DOHH2 (cell line): ENCODE measurements at regions not wholly inside any gene's neighbourhood (a gene's known extent, or its start where the extent isn't known, plus 50 kb on each side); places are given as distances from the start of the nearest gene placed in this dataset.

Source experiments
- H3F3A ChIP-seq: fragments of 200-600 bp; sonication (generic), shearing (Covaris generic); 2 replicates; pipeline ENCODE4 v1.6.0; 2016; ENCODE audit warnings: antibody characterized with exemption, mild to moderate bottlenecking; ENCODE audit not compliant: control insufficient read depth, insufficient read depth
- H3K27ac ChIP-seq: fragments of 200-600 bp; sonication (generic); 2 replicates; pipeline ENCODE4 v1.5.1; 2014; ENCODE audit warnings: low read depth, mild to moderate bottlenecking, low read length, moderate library complexity
- H3K27me3 ChIP-seq: fragments of 200-600 bp; sonication (generic); 2 replicates; pipeline ENCODE4 v1.6.1; 2014; ENCODE audit warnings: mild to moderate bottlenecking, low read length, mixed read lengths; ENCODE audit not compliant: control insufficient read depth
- H3K36me3 ChIP-seq: fragments of 200-600 bp; sonication (generic); 2 replicates; pipeline ENCODE4 v1.6.1; 2014; ENCODE audit warnings: mild to moderate bottlenecking, low read length, moderate library complexity, mixed read lengths; ENCODE audit not compliant: control insufficient read depth
- H3K4me1 ChIP-seq: fragments of 200-600 bp; sonication (generic); 2 replicates; pipeline ENCODE4 v1.6.1; 2014; ENCODE audit warnings: mild to moderate bottlenecking, low read length, mixed read lengths; ENCODE audit not compliant: control insufficient read depth
- H3K4me2 ChIP-seq: fragments of 200-600 bp; sonication (generic); 2 replicates; pipeline ENCODE4 v1.6.0; 2014; ENCODE audit warnings: mild to moderate bottlenecking, low read length, moderate library complexity
- H3K4me3 ChIP-seq: fragments of 200-600 bp; sonication (generic); 2 replicates; pipeline ENCODE4 v1.5.1; 2014; ENCODE audit warnings: mild to moderate bottlenecking, low read length, mixed read lengths
- H3K79me2 ChIP-seq: fragments of 200-600 bp; sonication (generic); 2 replicates; pipeline ENCODE4 v1.6.1; 2014; ENCODE audit warnings: mild to moderate bottlenecking, low read length, mixed read lengths; ENCODE audit not compliant: control insufficient read depth
- H3K9me2 ChIP-seq: fragments of 200-600 bp; sonication (generic); replicated peaks from 2 replicates; pipeline ENCODE4 v1.6.1; 2014; ENCODE audit warnings: mild to moderate bottlenecking, low read length, mixed read lengths; ENCODE audit not compliant: control insufficient read depth
- H3K9me3 ChIP-seq: fragments of 200-600 bp; sonication (generic); 2 replicates; pipeline ENCODE4 v1.6.1; 2014; ENCODE audit warnings: antibody characterized with exemption, low read length, mixed read lengths; ENCODE audit not compliant: control insufficient read depth, insufficient read depth
- H4K20me1 ChIP-seq: fragments of 200-600 bp; sonication (generic); 2 replicates; pipeline ENCODE4 v1.6.0; 2014; ENCODE audit warnings: low read depth, mild to moderate bottlenecking, antibody characterized with exemption, low read length, moderate library complexity; ENCODE audit not compliant: control insufficient read depth, insufficient read depth
- CTCF ChIP-seq: fragments of 200-600 bp; sonication (generic); IDR thresholded peaks from one replicate; pipeline ENCODE4 v1.5.1; 2014; ENCODE audit warnings: antibody characterized with exemption, mild to moderate bottlenecking, low read depth, low read length; ENCODE audit not compliant: poor library complexity, severe bottlenecking
- EZH2phosphoT487 ChIP-seq: fragments of 200-600 bp; sonication (generic); IDR thresholded peaks from 2 replicates; pipeline ENCODE4 v1.6.1; 2017; ENCODE audit warnings: borderline replicate concordance, mild to moderate bottlenecking, antibody characterized with exemption, low read length, moderate library complexity, mixed read lengths

- Histone ChIP-seq H3K9me2 (no peaks in the 10 kb centered on the region), H4K20me1 (no peaks in the 10 kb centered on the region), H3F3A (no peaks in the 10 kb centered on the region), H3K27ac (no peak overlapping the region), H3K4me1 (no peaks in the 10 kb centered on the region), H3K36me3 (no peaks in the 10 kb centered on the region), H3K9me3 (no peaks in the 10 kb centered on the region), H3K4me3 (no peak overlapping the region), H3K4me2 (no peak overlapping the region), H3K27me3 (no peaks in the 10 kb centered on the region), H3K79me2 (no peaks in the 10 kb centered on the region)
- no peak for TF ChIP-seq EZH2phosphoT487
- no peak for TF ChIP-seq CTCF
Observed at GRCh38 chr1:63005812-63006211, 221.9 kb downstream of the ATG4C start.

- no peaks in the 10 kb centered on the region for H3K79me2 ChIP-seq
- TF ChIP-seq CTCF, result no peak
- TF ChIP-seq EZH2phosphoT487, result no peak
- H3K9me2 ChIP-seq, result no peaks in the 10 kb centered on the region
- no peak overlapping the region for H3K4me2 ChIP-seq
- H3K4me1 ChIP-seq, result no peaks in the 10 kb centered on the region
- H4K20me1 ChIP-seq, result no peaks in the 10 kb centered on the region
- H3K36me3 ChIP-seq, result no peaks in the 10 kb centered on the region
- H3K27ac ChIP-seq, result no peak overlapping the region
- H3K9me3 ChIP-seq, result no peaks in the 10 kb centered on the region
- no peak overlapping the region for H3K4me3 ChIP-seq
- no peaks in the 10 kb centered on the region for H3K27me3 ChIP-seq
- H3F3A ChIP-seq, result no peaks in the 10 kb centered on the region
Observed at GRCh38 chr1:63009421-63009820, 225.5 kb downstream of the ATG4C start.

- Histone ChIP-seq H3K9me3 (no peaks in the 10 kb centered on the region), H4K20me1 (no peaks in the 10 kb centered on the region), H3K27me3 (no peaks in the 10 kb centered on the region), H3K36me3 (no peaks in the 10 kb centered on the region), H3K27ac (no peak overlapping the region), H3F3A (no peaks in the 10 kb centered on the region), H3K4me3 (no peak overlapping the region), H3K4me1 (no peaks in the 10 kb centered on the region), H3K9me2 (no peaks in the 10 kb centered on the region), H3K79me2 (no peaks in the 10 kb centered on the region), H3K4me2 (no peak overlapping the region)
- TF ChIP-seq CTCF, result no peak
- no peak for TF ChIP-seq EZH2phosphoT487
Observed at GRCh38 chr1:63010913-63011660, 227.2 kb downstream of the ATG4C start.
